ENCODE measurements at regions not wholly inside any gene's neighbourhood (a gene's known extent, or its start where the extent isn't known, plus 50 kb on each side); places are given as distances from the start of the nearest gene placed in this dataset.

DNA sequence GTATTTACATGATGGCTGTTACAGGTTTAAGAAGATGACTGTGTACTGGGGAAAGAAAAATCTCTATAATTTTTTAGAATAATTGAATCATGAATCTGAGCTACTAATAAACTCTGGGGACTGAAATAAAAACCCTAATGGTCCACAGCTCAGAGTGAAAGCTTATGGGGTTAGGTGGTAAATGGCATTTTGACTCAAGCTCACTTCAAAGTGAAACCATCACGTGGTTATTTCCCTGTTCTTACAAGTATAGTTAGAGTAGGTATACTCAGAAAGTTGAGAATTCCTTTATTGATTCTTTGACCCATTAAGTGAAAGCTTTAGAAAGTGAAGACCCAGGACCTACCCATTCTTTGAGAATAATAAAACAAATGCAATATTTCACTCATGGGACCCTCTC lies 626.2 kb upstream of the SETBP1 start:
- TF ChIP-seq, protein P1, sequence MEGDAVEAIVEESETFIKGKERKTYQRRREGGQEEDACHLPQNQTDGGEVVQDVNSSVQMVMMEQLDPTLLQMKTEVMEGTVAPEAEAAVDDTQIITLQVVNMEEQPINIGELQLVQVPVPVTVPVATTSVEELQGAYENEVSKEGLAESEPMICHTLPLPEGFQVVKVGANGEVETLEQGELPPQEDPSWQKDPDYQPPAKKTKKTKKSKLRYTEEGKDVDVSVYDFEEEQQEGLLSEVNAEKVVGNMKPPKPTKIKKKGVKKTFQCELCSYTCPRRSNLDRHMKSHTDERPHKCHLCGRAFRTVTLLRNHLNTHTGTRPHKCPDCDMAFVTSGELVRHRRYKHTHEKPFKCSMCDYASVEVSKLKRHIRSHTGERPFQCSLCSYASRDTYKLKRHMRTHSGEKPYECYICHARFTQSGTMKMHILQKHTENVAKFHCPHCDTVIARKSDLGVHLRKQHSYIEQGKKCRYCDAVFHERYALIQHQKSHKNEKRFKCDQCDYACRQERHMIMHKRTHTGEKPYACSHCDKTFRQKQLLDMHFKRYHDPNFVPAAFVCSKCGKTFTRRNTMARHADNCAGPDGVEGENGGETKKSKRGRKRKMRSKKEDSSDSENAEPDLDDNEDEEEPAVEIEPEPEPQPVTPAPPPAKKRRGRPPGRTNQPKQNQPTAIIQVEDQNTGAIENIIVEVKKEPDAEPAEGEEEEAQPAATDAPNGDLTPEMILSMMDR (IDR thresholded peaks at IDR 0.05; ENCODE audit: insufficient read depth, low read depth, low read length): no peak
- no peak for TF ChIP-seq EZH2 (IDR thresholded peaks at IDR 0.05; ENCODE audit: insufficient read depth, low read length)
